ENCODE measurements at regions not wholly inside any gene's neighbourhood (a gene's known extent, or its start where the extent isn't known, plus 50 kb on each side); places are given as distances from the start of the nearest gene placed in this dataset.

DNA sequence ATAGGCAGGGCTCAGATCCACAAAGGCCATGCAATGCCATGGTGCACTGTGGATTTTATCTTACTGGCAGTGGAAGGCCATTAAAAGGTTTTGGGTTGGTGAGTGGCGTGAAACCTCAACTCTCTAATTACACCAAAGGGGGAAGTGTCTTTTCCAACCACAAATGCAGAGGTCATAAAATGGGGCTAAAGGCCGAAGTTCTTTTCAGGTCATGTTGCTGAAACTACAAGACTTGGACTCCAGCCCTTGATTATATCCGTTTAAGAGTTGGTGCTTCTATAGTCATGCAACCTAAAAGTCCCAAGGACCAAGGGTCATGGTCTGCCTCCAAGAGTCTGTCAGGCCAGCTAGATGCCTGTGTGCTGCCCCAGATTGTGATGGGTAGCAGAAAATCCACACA, 434.3 kb downstream of the RAB38 start:
- TF ChIP-seq, protein P1, sequence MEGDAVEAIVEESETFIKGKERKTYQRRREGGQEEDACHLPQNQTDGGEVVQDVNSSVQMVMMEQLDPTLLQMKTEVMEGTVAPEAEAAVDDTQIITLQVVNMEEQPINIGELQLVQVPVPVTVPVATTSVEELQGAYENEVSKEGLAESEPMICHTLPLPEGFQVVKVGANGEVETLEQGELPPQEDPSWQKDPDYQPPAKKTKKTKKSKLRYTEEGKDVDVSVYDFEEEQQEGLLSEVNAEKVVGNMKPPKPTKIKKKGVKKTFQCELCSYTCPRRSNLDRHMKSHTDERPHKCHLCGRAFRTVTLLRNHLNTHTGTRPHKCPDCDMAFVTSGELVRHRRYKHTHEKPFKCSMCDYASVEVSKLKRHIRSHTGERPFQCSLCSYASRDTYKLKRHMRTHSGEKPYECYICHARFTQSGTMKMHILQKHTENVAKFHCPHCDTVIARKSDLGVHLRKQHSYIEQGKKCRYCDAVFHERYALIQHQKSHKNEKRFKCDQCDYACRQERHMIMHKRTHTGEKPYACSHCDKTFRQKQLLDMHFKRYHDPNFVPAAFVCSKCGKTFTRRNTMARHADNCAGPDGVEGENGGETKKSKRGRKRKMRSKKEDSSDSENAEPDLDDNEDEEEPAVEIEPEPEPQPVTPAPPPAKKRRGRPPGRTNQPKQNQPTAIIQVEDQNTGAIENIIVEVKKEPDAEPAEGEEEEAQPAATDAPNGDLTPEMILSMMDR (IDR thresholded peaks at IDR 0.05), result no peak
- no peak for TF ChIP-seq EZH2 (IDR thresholded peaks at IDR 0.05)
